ENCODE measurements at regions not wholly inside any gene's neighbourhood (a gene's known extent, or its start where the extent isn't known, plus 50 kb on each side); places are given as distances from the start of the nearest gene placed in this dataset.

GRCh38 chr13:68588623-68589022 is 1358.5 kb upstream of the PCDH9 start:
- TF ChIP-seq CTCF (IDR thresholded peaks at IDR 0.05; ENCODE audit: low read depth, low read length, missing input control) (no peak), GABPA (IDR thresholded peaks at IDR 0.05 in 1 of 2, conservative IDR thresholded peaks at IDR 0.05 in 1 of 2) (no peak), TAF1 (conservative IDR thresholded peaks at IDR 0.05) (no peak), HNF4G (IDR thresholded peaks at IDR 0.05) (no peak), ATF3 (IDR thresholded peaks at IDR 0.05) (no peak), REST (IDR thresholded peaks at IDR 0.05) (no peak), ZBTB33 (IDR thresholded peaks at IDR 0.05) (no peak), SP1 (IDR thresholded peaks at IDR 0.05) (no peak)
